HCT116 (cell line): ENCODE measurements at regions not wholly inside any gene's neighbourhood (a gene's known extent, or its start where the extent isn't known, plus 50 kb on each side); places are given as distances from the start of the nearest gene placed in this dataset.

ENCODE experiments used
- ATAC-seq: fragments of 200-7000 bp; cut with Tn5 transposase; 2 replicates; pipeline ENCODE4 v1.9.1; 2020; ENCODE audit warnings: mild to moderate bottlenecking, moderate library complexity
- BruUV-seq: library from RNA; stranded (reverse); fragments of 400-500 nt; replicated peaks from 2 replicates; lab custom pipeline; 2021; lab: Mats Ljungman, UMichigan
- CTCF ChIA-PET: fragments of 300-600 bp; sonication (Branson Sonifier 250); formaldehyde crosslinking; loops from one replicate; lab custom pipeline; 2021; ENCODE audit warnings: antibody characterized with exemption; lab: Charles Lee
- POLR2A ChIA-PET: fragments of 300-600, 350-600 bp; sonication (Branson Sonifier 250); formaldehyde crosslinking; loops from one replicate; lab custom pipeline; 2021; ENCODE audit warnings: antibody characterized with exemption; lab: Charles Lee
- RAD21 ChIA-PET, 2 experiments: fragments of 300-600 bp; sonication (Branson Sonifier 250); formaldehyde crosslinking; loops; one replicate each; lab custom pipeline; 2023; ENCODE audit warnings: low total read pairs in 2 of 2; ENCODE audit not compliant: uncharacterized antibody in 2 of 2, unreplicated experiment in 2 of 2, low non-redundant PET in 1 of 2; lab: Charles Lee
- DNase-seq: peaks from one replicate; pipeline ENCODE4 v3.0.0-alpha.2; 2010; ENCODE audit warnings: low read depth, low spot score
- H2AFZ ChIP-seq: fragments of 200-600 bp; shearing (Covaris generic), sonication (generic); 2 replicates; pipeline ENCODE4 v1.6.1; 2017; ENCODE audit warnings: low read depth, mixed run types, mixed read lengths, antibody characterized with exemption, low read length; ENCODE audit not compliant: poor library complexity, severe bottlenecking
- H3K27ac ChIP-seq: 2 replicates; pipeline ENCODE4 v1.5.1; 2012; ENCODE audit warnings: low read depth, low read length
- H3K27me3 ChIP-seq: fragments of 200-600 bp; sonication (generic); 2 replicates; pipeline ENCODE4 v1.6.1; 2016; ENCODE audit warnings: mixed run types, low read length, mixed read lengths; ENCODE audit not compliant: insufficient read depth
- H3K36me3 ChIP-seq, 2 experiments: fragments of 200-500 bp in 1 of 2; fragments of 200-600 bp in 1 of 2; sonication (Bioruptor generic) in 1 of 2; sonication (generic) in 1 of 2; 2 replicates each; pipeline versions ENCODE4 v1.5.1 to v1.6.1; 2014 to 2016; ENCODE audit warnings: low read length in 2 of 2, inconsistent platforms in 1 of 2, mixed read lengths in 1 of 2, mixed run types in 1 of 2; ENCODE audit not compliant: insufficient read depth in 2 of 2, control insufficient read depth in 1 of 2
- H3K4me1 ChIP-seq, 2 experiments: fragments of 200-600 bp in 1 of 2; sonication (generic) in 1 of 2; 2 replicates each; pipeline versions ENCODE4 v1.5.1 to v1.6.1; 2012 to 2017; ENCODE audit warnings: low read length in 2 of 2, inconsistent platforms in 1 of 2, mild to moderate bottlenecking in 1 of 2, mixed read lengths in 1 of 2, mixed run types in 1 of 2, moderate library complexity in 1 of 2; ENCODE audit not compliant: insufficient read depth in 2 of 2, control insufficient read depth in 1 of 2
- H3K4me2 ChIP-seq: fragments of 200-600 bp; sonication (generic); 2 replicates; pipeline ENCODE4 v1.6.1; 2017; ENCODE audit warnings: mixed run types, low read length, mixed read lengths
- H3K4me3 ChIP-seq, 2 experiments: fragments of 200-600 bp in 1 of 2; sonication (generic) in 1 of 2; replicated peaks in 1 of 2; 2 replicates each; pipeline ENCODE4 v1.5.1; 2011 to 2016; ENCODE audit warnings: low read length in 2 of 2, control low read depth in 1 of 2, low read depth in 1 of 2, mild to moderate bottlenecking in 1 of 2, mixed read lengths in 1 of 2, mixed run types in 1 of 2
- H3K79me2 ChIP-seq: fragments of 200-600 bp; sonication (generic); 2 replicates; pipeline ENCODE4 v1.6.1; 2017; ENCODE audit warnings: mild to moderate bottlenecking, mixed run types, low read length, moderate library complexity, mixed read lengths; ENCODE audit not compliant: insufficient read depth
- H3K9ac ChIP-seq: fragments of 200-600 bp; sonication (generic); 2 replicates; pipeline ENCODE4 v1.6.1; 2016; ENCODE audit warnings: low read length, mixed read lengths
- H3K9me2 ChIP-seq: fragments of 200-600 bp; sonication (generic), shearing (Covaris generic); 2 replicates; pipeline ENCODE4 v1.6.1; 2017; ENCODE audit warnings: mixed run types, mild to moderate bottlenecking, moderate library complexity; ENCODE audit not compliant: insufficient read depth
- H3K9me3 ChIP-seq, 2 experiments: fragments of 200-500 bp in 1 of 2; fragments of 200-600 bp in 1 of 2; sonication (Bioruptor generic) in 1 of 2; sonication (generic) in 1 of 2; 2 replicates each; pipeline ENCODE4 v1.6.1; 2014 to 2017; ENCODE audit warnings: low read length in 2 of 2, mixed read lengths in 2 of 2, inconsistent platforms in 1 of 2, low read depth in 1 of 2, mild to moderate bottlenecking in 1 of 2, mixed run types in 1 of 2, moderate library complexity in 1 of 2; ENCODE audit not compliant: control insufficient read depth in 1 of 2, insufficient read depth in 1 of 2
- H4K20me1 ChIP-seq: fragments of 200-600 bp; sonication (generic), shearing (Covaris generic); 2 replicates; pipeline ENCODE4 v1.6.1; 2017; ENCODE audit warnings: mixed run types, mild to moderate bottlenecking, moderate library complexity; ENCODE audit not compliant: insufficient read depth
- CBX3 ChIP-seq: IDR thresholded peaks from 2 replicates; pipeline ENCODE4 v1.6.1; 2012; ENCODE audit warnings: low read depth
- CEBPB ChIP-seq: IDR thresholded peaks from 2 replicates; pipeline ENCODE4 v1.6.1; 2012; ENCODE audit warnings: low read depth
- ELF1 ChIP-seq: IDR thresholded peaks from 2 replicates; pipeline ENCODE4 v1.6.1; 2012; ENCODE audit warnings: low read depth, borderline replicate concordance
- EZH2 ChIP-seq: fragments of 200-600 bp; sonication (generic); IDR thresholded peaks from 2 replicates; pipeline ENCODE4 v1.6.1; 2017; ENCODE audit warnings: antibody characterized with exemption, mixed run types
- EZH2phosphoT487 ChIP-seq: fragments of 200-600 bp; IDR thresholded peaks from 2 replicates; pipeline ENCODE4 v1.6.1; 2018; ENCODE audit warnings: antibody characterized with exemption, borderline replicate concordance
- FOSL1 ChIP-seq: IDR thresholded peaks from 2 replicates; pipeline ENCODE4 v1.6.1; 2012; ENCODE audit warnings: low read depth
- JUND ChIP-seq: IDR thresholded peaks from 2 replicates; pipeline ENCODE4 v1.6.1; 2012
- POLR2A ChIP-seq: IDR thresholded peaks from 2 replicates; pipeline ENCODE4 v1.7.0; 2011; ENCODE audit warnings: borderline replicate concordance; ENCODE audit not compliant: insufficient read depth, insufficient read length; ENCODE audit errors: extremely low read depth
- POLR2AphosphoS5 ChIP-seq: IDR thresholded peaks from 2 replicates; pipeline ENCODE4 v1.6.1; 2011; ENCODE audit warnings: mild to moderate bottlenecking, low read depth, low read length, moderate library complexity
- RAD21 ChIP-seq: IDR thresholded peaks from 2 replicates; pipeline ENCODE4 v1.6.1; 2012; ENCODE audit warnings: low read depth, mild to moderate bottlenecking
- SIN3A ChIP-seq: IDR thresholded peaks from 2 replicates; pipeline ENCODE4 v1.6.1; 2012; ENCODE audit warnings: low read depth
- SP1 ChIP-seq: IDR thresholded peaks from 2 replicates; pipeline ENCODE4 v1.6.1; 2012; ENCODE audit warnings: low read depth
- SRF ChIP-seq: IDR thresholded peaks from 2 replicates; pipeline ENCODE4 v1.6.1; 2012; ENCODE audit warnings: low read depth
- TCF7L2 ChIP-seq: IDR thresholded peaks from 2 replicates; pipeline ENCODE4 v1.7.0; 2011; ENCODE audit warnings: borderline replicate concordance, inconsistent platforms; ENCODE audit not compliant: insufficient read depth, insufficient read length; ENCODE audit errors: extremely low read depth
- YY1 ChIP-seq: IDR thresholded peaks from 2 replicates; pipeline ENCODE4 v1.6.1; 2011; ENCODE audit warnings: low read length, low read depth, moderate library complexity, mild to moderate bottlenecking; ENCODE audit not compliant: insufficient replicate concordance; ENCODE audit errors: extremely low read depth
- ZFX ChIP-seq: fragments of 450-650 bp; IDR thresholded peaks from 2 replicates; pipeline ENCODE4 v1.6.1; 2017
- intact Hi-C: fragments of 100-400 bp; cut with micrococcal nuclease; formaldehyde crosslinking; loops from 2 replicates; pipeline ENCODE4 v1.10.0; 2022
- TF ChIP-seq, protein P1 (sequence below): IDR thresholded peaks from 2 replicates; pipeline ENCODE4 v1.6.1; 2012; ENCODE audit warnings: low read depth
- TF ChIP-seq, protein P2 (sequence below): IDR thresholded peaks from 2 replicates; pipeline ENCODE4 v1.6.1; 2011; ENCODE audit warnings: mild to moderate bottlenecking, low read length, moderate library complexity; ENCODE audit not compliant: insufficient replicate concordance; ENCODE audit errors: extremely low read depth
- TF ChIP-seq, protein P3 (sequence below): IDR thresholded peaks from 2 replicates; pipeline ENCODE4 v1.6.1; 2012
- TF ChIP-seq, protein P4 (sequence below), 3 experiments: fragments of 200-600 bp in 1 of 3; sonication (generic) in 1 of 3; IDR thresholded peaks in 2 of 3; conservative IDR thresholded peaks in 1 of 3; 2 replicates each; pipeline ENCODE4 v1.5.1; 2012 to 2017; ENCODE audit warnings: low read depth in 2 of 3, low read length in 2 of 3, antibody characterized with exemption in 1 of 3, borderline replicate concordance in 1 of 3, control low read depth in 1 of 3, mild to moderate bottlenecking in 1 of 3, mixed read lengths in 1 of 3, mixed run types in 1 of 3, moderate library complexity in 1 of 3; ENCODE audit not compliant: insufficient read depth in 1 of 3

DNA sequence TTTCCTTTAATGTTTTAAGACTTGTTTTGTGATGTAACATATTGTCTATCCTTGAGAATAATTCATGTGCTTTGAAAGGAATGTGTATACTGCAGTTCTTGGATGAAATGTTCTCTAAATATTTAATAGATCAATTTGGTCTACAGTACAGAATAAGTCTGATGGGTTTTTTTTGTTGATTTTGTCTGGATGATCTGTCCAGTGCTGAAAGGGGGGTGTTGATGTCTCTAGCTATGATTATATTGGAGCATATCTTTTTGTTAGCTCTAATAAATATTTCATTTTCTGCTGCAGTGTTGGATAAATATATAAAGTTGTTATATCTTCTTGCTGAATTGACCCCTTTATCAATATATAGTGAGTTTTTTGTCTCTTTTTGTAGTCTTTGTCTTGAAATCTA is 269.9 kb upstream of the TUSC1 start:
- TF ChIP-seq ELF1 = no peak
- no peak for TF ChIP-seq ZFX
- no peak for TF ChIP-seq YY1
- TF ChIP-seq, protein P1, sequence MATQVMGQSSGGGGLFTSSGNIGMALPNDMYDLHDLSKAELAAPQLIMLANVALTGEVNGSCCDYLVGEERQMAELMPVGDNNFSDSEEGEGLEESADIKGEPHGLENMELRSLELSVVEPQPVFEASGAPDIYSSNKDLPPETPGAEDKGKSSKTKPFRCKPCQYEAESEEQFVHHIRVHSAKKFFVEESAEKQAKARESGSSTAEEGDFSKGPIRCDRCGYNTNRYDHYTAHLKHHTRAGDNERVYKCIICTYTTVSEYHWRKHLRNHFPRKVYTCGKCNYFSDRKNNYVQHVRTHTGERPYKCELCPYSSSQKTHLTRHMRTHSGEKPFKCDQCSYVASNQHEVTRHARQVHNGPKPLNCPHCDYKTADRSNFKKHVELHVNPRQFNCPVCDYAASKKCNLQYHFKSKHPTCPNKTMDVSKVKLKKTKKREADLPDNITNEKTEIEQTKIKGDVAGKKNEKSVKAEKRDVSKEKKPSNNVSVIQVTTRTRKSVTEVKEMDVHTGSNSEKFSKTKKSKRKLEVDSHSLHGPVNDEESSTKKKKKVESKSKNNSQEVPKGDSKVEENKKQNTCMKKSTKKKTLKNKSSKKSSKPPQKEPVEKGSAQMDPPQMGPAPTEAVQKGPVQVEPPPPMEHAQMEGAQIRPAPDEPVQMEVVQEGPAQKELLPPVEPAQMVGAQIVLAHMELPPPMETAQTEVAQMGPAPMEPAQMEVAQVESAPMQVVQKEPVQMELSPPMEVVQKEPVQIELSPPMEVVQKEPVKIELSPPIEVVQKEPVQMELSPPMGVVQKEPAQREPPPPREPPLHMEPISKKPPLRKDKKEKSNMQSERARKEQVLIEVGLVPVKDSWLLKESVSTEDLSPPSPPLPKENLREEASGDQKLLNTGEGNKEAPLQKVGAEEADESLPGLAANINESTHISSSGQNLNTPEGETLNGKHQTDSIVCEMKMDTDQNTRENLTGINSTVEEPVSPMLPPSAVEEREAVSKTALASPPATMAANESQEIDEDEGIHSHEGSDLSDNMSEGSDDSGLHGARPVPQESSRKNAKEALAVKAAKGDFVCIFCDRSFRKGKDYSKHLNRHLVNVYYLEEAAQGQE = no peak
- no peak for TF ChIP-seq CEBPB
- no peak for TF ChIP-seq POLR2A
- no peak for TF ChIP-seq TCF7L2
- TF ChIP-seq RAD21 = no peak
- TF ChIP-seq EZH2phosphoT487 = no peak
- TF ChIP-seq, protein P2, sequence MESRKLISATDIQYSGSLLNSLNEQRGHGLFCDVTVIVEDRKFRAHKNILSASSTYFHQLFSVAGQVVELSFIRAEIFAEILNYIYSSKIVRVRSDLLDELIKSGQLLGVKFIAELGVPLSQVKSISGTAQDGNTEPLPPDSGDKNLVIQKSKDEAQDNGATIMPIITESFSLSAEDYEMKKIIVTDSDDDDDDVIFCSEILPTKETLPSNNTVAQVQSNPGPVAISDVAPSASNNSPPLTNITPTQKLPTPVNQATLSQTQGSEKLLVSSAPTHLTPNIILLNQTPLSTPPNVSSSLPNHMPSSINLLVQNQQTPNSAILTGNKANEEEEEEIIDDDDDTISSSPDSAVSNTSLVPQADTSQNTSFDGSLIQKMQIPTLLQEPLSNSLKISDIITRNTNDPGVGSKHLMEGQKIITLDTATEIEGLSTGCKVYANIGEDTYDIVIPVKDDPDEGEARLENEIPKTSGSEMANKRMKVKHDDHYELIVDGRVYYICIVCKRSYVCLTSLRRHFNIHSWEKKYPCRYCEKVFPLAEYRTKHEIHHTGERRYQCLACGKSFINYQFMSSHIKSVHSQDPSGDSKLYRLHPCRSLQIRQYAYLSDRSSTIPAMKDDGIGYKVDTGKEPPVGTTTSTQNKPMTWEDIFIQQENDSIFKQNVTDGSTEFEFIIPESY = no peak
- TF ChIP-seq CBX3 = no peak
- TF ChIP-seq POLR2AphosphoS5 = no peak
- no peak for TF ChIP-seq SIN3A
- no peak for TF ChIP-seq JUND
- TF ChIP-seq, protein P3, sequence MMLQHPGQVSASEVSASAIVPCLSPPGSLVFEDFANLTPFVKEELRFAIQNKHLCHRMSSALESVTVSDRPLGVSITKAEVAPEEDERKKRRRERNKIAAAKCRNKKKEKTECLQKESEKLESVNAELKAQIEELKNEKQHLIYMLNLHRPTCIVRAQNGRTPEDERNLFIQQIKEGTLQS = no peak
- TF ChIP-seq FOSL1 = no peak
- TF ChIP-seq, protein P4, sequence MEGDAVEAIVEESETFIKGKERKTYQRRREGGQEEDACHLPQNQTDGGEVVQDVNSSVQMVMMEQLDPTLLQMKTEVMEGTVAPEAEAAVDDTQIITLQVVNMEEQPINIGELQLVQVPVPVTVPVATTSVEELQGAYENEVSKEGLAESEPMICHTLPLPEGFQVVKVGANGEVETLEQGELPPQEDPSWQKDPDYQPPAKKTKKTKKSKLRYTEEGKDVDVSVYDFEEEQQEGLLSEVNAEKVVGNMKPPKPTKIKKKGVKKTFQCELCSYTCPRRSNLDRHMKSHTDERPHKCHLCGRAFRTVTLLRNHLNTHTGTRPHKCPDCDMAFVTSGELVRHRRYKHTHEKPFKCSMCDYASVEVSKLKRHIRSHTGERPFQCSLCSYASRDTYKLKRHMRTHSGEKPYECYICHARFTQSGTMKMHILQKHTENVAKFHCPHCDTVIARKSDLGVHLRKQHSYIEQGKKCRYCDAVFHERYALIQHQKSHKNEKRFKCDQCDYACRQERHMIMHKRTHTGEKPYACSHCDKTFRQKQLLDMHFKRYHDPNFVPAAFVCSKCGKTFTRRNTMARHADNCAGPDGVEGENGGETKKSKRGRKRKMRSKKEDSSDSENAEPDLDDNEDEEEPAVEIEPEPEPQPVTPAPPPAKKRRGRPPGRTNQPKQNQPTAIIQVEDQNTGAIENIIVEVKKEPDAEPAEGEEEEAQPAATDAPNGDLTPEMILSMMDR (IDR thresholded peaks at IDR 0.05 in 2 of 3, conservative IDR thresholded peaks at IDR 0.05 in 1 of 3; ENCODE audit: borderline replicate concordance in 1 of 3, insufficient read depth in 1 of 3, low read depth in 2 of 3, low read length in 2 of 3) = no peak
- TF ChIP-seq SRF = no peak
- no peak for TF ChIP-seq EZH2
- no peak for TF ChIP-seq SP1
- no peaks in the 10 kb centered on the region for H3K9me2 ChIP-seq
- H3K9ac ChIP-seq = no peak overlapping the region
- H3K79me2 ChIP-seq = no peaks in the 10 kb centered on the region
- H3K36me3 ChIP-seq = no peaks in the 10 kb centered on the region
- DNase-seq (no peak), ATAC-seq (no peak)
- H2AFZ ChIP-seq = no peak overlapping the region
- RAD21 ChIA-PET = no interaction called here
- no peak overlapping the region for H3K4me2 ChIP-seq
- no peaks in the 10 kb centered on the region for H3K27me3 ChIP-seq
- no peaks in the 10 kb centered on the region for H4K20me1 ChIP-seq
- no TSS peak for BruUV-seq
- H3K4me1 ChIP-seq = no peaks in the 10 kb centered on the region
- intact Hi-C loops = no loop called here
- POLR2A ChIA-PET = no interaction called here
- CTCF ChIA-PET = no interaction called here
- H3K9me3 ChIP-seq = peaks cover 15 to 19% of the 10 kb centered on the region in 2 experiments; a peak in 2 of 4 replicates
- no peak overlapping the region for H3K27ac ChIP-seq
- no peak overlapping the region for H3K4me3 ChIP-seq
